Stimulated activated CD8-positive, alpha-beta memory T cell treated with anti-CD3 and anti-CD28 coated beads, Interleukin-4, amount 100 ng/mL, for 24 hours (primary cell): ENCODE measurements at regions not wholly inside any gene's neighbourhood (a gene's known extent, or its start where the extent isn't known, plus 50 kb on each side); places are given as distances from the start of the nearest gene placed in this dataset.
A peak's percentile ranks its signal among the peaks of the same experiment; 100 is the strongest.

Source experiments
- DNase-seq: peaks from one replicate; pipeline ENCODE4 v3.0.0-alpha.2; 2020; ENCODE audit warnings: low read depth

DNA sequence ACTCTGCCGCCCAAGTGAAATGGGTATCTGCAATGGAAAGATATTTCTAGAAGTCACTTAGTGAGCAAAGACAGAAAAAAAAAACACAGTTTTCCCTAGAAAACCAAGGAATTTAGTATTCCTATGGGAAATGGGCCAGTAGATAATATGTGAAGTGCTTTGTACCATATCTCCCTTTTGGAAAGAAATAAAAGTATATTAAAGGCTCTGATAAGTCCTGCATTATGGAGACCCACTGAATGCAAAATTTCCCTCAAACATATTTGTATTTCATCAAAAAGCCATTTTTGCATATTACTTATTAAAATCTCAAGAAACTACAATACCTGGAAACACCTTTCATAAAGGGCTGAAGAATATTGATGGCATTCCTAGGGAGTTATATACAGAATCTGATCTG is 51.6 kb upstream of the DYNLRB2 start:
- DNase-seq: no peak

DNA sequence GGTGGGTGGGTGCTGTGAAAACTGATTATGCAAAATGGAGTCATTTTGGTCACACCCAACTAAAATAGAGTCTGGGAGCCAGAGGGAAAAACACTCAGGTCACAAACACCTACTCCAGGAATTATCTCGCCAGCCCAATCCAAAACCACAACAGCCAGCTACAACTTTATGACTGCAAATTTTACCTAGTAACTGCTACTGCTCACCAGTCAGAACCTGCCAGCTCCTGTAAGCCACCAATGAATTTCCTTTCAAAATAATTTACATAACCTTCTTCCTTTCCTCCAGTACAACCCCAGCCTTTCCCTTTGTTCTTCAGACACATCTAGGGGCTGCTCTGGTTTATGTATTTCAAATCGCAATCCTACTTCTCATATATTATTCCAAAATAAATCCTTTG is 52.6 kb upstream of the DYNLRB2 start:
- no peak for DNase-seq

DNA sequence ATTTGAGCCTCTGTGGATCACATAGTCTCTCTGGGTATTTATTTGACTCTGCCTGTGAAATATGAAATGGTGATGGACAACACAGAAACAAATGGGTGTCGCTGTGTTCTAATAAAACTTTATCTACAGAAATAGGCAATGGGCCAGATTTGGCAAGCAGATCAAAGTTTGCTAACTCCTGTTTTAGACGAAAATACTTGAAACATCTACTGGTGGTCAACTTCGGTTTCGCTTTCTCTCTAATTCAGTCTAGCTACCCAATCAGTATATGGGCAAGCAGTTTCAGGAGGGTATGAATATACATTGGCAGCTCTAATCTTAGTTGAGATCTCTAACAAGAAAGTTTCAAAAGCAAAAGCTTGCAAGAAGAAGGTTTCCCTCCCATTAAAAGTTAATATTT is 60.1 kb upstream of the DYNLRB2 start:
- DNase-seq: no peak

DNA sequence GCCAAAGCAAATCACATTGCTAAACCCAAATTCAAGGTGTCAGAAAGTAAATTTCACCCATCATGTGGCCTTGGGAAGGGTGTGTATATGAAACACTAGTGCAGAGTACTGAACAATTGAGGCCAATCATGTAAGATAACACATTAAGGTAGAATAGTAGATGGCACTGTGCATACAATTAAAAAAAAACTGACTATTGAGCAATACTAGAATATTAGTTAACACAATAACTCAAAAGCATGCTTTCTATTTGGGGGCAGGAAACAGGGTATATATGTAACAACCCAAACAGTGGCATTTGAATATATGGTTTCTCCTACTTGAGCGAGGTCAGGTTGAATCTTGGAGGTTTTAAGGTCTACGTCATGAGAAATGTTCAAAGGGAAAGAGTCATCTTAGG is 63.0 kb upstream of the DYNLRB2 start:
- no peak for DNase-seq

DNA sequence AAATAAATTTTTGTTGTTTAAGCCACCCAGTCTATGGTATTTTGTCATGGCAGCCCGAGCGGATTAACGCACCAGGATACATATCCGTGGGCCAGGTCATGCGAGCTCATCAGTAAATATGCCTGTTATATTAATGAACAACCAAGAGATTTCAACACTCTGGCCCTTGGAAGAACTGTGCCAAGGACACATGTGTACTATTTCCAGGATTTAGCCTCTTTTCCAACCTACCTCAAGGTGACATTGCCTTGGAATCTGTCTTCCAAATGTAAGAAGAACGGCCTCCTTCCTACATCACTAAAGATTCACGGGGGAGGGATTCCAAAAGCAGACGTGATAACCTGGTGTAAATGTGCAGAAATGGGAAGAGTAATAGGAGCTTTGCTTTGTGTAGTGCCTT is 72.8 kb upstream of the DYNLRB2 start:
- no peak for DNase-seq

DNA sequence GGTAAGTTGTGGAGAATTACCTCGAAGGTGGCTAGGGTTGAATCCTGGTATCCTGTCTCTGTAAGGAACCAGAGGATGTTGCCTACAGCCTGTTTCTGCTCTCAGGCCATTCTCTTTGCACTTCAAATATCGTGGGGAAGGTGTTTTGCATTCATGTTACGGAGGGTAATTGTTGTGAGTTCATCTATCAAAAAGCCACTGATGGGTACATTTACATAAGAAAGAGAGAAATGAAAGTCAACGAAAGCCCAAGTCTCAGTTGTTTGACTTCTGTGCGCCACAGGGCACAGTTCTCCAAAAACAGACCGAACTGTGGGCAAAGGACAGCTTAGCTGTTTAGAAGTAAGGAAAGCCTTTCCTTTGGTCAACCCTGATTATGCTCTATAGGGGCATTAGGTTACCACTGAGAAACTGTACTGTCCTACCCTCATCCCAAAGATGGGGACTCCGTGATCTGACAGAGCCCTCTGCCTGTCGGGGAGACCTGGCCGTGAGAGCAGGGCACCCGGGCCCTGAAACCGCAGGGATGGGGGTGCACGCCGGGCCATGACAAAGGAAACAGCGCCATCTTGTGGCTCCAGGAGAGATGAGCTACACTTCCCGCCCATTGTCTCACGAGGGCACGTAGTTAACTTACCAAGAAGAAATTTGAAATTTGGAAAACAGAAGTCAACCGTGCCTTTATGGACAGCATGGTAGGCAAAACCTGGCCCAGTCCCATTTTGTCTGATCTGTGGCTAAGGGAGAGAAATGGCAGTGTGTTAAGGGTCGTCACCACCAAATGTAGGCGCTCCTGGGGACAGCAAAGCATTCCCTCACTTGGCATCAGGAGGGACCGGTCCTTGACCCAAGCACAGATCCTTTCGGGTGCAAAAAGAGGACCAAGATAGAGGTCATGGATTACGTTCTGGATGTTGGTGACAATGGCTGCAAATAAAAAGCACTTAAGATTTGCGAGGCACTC is 74.5 kb upstream of the DYNLRB2 start:
- peak; percentile 22 for DNase-seq

DNA sequence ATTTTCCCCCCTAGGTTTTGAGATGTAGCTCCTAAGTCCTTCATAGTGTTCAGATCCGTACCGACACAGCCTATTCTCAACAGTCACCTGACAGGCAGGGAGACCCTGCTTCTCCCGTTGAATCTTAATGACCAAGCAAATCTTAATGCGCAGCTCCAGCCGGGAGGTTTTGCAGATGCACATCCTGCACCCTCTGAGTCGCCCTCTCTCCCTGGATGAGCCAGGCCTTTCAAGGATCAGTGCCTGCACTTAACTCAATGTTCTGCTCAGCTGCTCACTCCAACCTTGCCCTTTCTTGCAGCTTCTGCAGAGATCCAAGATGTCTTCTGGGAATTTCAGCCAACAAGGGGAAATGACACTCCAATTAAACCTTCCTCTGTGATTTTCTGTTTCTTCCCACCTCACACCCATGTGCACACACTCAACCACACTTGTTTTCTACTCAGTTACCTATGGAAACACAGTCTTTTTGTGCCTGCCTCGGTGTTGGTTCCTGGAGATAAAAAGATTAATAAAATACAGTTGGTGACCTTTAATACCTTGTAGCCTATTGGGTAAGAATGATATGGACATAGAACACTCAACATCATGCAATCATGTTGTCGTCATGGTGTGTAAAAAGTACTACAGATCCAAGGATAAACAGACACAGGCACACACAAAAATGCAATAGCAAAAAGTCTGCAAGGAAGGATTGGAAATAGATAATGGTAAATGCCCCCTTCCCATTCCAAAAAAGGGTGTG is 76.9 kb upstream of the DYNLRB2 start:
- DNase-seq: no peak

DNA sequence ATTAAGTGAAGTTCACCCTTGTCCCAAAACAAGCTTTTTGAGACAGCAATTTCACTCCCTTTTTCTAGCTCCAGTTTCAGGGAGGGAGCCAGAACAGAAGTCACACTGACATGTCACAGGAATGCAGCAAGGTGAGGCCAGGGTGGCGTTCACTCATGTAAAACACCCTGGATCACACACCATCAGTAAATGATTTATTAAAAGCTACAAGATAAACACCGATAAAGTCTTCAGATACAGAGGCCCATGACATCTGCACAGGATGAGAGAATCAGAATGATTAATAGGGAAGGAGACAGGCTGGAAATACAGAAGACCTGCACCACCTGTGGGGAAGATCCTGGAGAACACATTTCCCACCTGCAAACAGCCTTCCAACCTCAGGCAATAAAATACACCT is 77.5 kb upstream of the DYNLRB2 start:
- no peak for DNase-seq

DNA sequence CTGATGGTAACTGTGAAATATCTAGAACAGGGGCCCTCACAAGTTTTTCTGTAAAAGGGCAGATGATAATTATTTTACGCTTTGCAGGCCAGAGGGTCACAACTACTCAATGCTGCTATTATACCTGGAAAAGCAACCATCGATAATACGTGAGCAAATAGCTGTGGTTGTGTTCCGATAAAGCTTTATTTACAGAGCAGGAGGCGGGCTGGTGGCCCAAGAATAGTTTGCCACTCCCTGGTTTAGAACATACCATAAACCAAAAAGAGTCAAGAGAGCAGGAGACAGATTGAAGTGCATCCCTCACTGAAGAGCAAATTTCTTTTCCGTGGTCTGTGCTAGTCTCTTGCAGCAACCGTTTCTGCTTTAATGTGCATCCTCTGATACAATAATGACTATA is 77.9 kb upstream of the DYNLRB2 start:
- DNase-seq: no peak

DNA sequence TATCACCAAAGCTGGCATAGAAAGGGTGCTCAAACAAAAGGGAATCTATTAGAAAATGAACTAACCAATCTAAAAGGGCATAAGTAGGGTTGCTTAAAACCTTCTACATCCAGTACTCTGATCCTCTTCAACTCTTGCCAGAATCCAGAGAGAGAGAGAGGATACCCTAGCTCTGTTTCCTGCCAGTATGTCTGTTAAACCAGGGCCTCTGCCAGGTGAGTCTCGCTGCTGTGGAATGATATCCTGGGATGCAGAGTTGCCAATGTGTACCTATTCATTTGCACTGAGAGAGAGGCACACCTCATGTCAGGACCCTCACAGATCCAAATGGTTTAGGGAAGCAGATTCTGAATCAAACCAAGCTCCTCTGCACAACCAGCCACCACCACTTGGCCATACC is 79.8 kb upstream of the DYNLRB2 start:
- no peak for DNase-seq

DNA sequence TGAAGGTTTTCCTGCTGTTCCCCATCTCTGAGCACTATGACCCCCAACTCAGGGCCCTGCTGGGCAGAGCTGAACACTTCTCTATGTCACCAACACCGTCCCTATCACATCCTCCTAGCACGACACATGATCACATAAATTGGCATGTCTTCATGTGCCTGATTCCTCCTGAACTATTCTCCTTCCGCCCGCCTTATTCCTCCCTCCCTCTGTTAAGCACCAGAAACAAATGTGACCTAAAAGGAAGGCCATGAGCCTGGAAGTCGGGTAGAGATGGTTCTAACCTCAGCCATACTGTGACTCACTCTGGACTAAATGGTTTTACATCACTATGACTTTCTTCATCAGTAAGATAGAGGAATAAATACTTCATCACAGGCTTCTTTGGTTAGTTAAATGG is 80.8 kb upstream of the DYNLRB2 start:
- DNase-seq: no peak

DNA sequence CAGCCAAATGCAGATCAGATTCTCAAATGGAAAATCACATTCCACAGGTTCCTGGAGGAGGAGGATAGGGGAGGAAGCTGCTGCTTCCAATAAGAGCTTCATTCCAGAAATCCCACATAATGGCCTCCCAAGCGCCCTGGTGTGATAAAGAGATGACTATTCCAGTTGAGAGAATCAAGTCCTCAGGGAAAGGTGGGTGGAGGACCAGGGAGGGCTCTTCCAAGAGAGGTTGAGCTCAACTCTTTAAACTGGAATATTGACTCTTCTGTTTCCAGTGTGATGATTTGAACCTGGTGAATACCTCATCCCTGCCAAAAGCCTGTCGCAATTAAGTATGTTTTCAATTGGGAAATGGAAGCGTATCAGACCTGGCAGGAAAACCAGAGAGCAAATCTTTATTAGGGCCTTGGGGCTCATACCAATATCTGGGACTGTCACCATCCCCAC is 81.4 kb upstream of the DYNLRB2 start:
- DNase-seq: no peak

DNA sequence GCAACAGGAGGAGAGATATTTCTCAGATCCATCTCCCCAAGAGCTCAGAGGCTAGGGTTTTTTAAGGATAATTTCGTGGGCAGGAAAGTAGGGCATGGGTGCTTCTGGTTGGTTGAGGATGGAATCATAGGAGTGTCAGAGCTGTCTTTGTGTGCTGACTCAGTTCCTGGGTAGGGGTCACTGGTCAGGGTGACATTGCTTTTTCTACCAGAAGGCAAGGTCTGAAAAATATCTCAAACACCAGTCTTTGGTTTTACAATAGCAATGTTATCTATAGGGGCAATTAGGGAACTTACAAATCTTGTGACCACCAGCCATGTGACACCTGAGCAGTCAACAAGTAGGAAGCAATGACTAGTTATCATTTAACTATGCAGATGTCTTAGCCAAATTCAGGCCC is 82.9 kb upstream of the DYNLRB2 start:
- no peak for DNase-seq

DNA sequence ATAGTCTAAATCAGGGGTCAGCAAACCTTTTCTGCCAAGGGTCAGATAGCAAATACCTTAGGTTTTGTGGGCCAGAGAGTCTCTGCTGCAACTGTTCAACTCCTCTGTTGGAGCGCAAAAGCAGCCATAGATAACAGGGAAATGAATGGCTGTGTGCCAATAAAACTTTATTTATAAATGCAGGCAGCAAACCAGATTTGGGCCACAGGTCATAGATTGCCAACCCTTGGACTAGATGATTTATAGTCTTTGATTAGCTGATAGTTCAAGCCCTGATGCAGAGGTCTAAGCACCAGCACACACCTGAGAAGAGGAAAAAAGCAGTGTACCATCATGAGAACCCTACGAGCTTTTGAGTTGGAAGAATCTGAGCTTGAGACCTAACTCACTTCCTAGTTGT is 86.0 kb upstream of the DYNLRB2 start:
- no peak for DNase-seq

DNA sequence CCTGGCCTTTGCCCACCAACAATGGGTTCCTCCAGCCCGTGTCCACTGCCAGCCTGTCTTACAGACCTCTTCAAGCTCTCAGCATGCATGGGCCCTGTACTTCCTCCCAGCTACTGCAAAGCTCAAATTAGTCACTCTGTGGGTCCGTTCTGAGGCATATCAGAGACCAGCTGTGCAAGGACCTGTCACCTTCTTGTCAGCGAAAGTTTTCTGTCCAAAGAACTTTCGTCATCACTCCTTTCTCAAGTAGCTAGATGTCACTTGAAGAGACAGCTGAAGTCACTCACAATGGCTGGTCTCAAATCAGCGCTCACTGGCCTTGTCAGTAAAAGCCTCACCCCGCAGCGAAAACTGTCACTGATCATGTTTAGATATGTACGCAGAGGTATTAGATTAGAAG is 91.4 kb upstream of the DYNLRB2 start:
- DNase-seq: no peak

DNA sequence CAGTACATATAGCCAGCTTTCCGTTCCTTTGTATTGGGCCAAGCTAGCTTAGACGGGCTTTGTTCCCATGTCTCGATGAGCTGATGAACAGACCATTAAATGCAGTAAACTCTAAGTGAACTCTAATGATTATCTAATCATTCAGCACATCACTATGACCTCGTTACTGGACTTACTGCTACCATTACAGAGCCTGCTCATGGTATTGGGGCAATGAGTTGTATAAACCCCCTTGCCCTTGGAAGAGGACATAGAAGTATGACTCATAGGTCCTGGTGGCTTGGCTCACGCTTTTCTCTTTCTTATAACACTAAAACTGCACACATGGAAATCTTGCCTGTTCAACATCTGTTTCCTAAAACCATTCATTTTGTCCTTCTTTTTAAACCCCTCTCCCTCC is 93.6 kb upstream of the DYNLRB2 start:
- no peak for DNase-seq

DNA sequence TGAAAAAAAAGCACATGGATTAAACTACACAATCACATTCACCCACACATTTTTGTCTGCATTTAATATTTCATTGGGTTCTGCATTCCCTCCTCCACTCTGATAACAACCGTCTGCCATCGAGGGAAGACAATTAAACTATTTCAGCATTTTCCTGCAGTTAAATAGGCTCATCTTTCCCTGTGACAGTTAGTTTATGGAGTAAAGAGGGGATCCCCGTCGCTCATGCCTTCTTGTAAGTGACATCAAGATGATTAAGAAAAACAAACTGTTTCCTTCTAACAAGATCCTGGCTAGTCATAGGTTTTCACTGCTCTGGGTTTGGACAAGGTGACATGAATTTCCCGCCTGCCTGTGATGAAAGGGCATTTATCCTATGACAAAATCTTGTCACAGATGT is 98.0 kb upstream of the DYNLRB2 start:
- no peak for DNase-seq

DNA sequence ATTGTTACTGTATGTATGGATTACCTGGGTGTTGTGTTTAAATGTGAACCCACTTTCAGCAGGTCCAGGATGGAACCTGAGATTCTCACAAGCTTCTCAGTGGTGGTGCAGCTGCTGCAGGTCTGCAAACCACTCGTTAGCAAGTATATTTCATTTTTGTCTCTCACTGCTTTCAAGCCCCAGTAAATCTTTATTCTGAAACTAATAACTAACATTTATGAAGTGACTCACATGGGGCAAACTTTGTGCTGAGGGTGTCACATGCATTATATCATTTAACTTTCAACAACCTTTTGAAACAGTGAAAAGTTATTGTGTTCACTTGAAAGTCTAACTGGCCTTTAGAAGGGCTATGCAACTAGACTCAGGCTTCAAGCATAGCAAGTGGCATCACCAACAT is 98.9 kb upstream of the DYNLRB2 start:
- DNase-seq: no peak

DNA sequence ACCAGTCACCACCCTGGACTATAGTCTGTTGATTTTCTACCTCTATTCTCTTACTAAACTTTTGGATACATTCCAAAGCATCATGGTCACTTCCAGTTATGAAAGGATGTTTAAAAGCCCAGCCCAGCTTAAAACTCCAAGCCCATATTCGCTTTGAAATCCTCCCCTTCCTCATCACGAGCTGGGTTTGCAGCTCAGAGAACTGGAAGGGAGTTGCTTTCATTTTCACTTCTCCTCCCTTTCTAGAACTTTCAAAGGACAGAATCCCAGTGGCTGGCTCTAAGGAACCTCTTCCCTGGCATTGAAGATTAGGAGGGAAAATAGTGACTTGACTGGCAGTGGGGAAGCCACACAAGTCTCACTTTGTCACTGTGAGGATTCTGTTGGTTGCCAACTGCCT is 100.1 kb upstream of the DYNLRB2 start:
- DNase-seq: no peak

DNA sequence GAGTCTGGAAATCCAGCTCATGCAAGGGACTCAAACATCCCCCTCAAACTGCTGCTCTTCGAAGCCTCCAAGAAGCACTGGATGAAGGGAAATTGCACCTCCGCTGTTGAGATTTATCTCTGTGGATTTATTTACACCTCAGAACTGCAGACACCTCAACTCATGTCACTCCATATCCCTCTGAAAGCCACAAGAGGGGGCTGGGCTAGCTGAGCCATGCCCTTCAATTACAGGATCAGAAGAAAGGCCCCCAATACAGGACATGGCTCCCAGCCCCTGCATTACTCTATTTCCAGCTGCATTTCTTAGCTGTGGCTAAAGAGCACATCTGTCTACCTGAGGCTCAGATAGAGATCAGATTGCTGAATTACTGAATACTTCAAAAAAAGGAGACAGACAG is 103.1 kb upstream of the DYNLRB2 start:
- DNase-seq: no peak

DNA sequence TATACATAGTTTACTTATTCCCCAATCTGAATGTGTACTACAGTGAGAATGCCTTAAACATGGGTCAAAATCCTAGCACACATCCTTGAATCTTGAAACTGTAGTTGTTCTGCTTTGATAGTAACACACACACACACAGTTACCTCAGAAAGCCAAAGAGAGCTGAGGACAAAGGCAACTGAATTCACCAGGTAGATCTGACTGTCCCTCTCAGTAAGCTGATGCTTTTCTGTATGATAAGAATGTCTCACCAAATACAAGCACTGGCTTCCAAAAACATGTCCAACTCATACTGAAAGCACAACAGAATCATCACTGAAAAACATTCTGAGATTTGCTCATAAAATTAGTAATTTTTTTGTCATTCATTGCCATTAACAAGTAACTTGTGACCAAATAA is 104.3 kb upstream of the DYNLRB2 start:
- no peak for DNase-seq

DNA sequence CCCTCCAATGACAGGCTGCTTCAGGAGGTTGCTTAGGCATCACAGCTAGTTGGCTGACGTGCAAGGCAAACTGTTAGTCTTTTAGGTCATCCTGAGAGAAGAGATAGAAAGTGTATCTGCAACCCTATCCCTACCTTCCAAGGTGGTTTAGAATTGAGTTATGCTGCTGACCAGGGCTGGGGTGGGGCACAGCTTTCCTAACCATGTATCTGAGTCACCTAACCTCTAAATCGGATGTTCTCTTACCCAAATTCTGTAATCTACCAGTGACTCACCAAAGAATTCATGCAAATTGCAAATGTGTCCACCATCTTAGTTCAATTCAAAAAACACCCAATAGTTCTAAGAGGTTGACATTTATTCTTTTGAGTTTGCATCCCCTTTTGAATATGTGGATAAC is 107.2 kb upstream of the DYNLRB2 start:
- no peak for DNase-seq

DNA sequence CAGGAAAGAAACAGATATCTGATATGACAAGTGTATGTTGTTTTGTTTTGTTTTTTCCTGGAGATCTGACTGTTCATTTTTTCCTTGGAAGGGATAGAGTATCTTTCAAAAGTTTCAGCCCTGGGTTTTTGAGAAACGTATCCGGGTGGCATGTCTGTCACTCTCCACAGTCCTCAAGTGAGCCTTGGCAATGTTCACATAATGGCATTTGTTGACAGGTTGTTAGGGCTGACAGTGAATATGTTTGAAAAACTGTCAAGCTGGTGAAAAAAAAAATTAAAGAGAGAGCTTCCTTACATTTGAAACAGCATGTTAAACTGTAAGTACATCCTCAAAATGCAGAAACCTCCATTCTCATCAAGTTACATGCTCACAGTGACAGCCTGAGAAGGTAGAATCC is 113.0 kb upstream of the DYNLRB2 start:
- DNase-seq: no peak
